ENCODE measurements at regions not wholly inside any gene's neighbourhood (a gene's known extent, or its start where the extent isn't known, plus 50 kb on each side); places are given as distances from the start of the nearest gene placed in this dataset.

- TF ChIP-seq CTCF (conservative IDR thresholded peaks at IDR 0.05; ENCODE audit: low read depth, low read length) (no peak), EZH2phosphoT487 (IDR thresholded peaks at IDR 0.05; ENCODE audit: borderline replicate concordance, low read length) (no peak)
Observed at GRCh38 chr2:121078899-121079298, 206.1 kb downstream of the TFCP2L1 start.

Measured in PC-3 (cell line).